ENCODE measurements at regions not wholly inside any gene's neighbourhood (a gene's known extent, or its start where the extent isn't known, plus 50 kb on each side); places are given as distances from the start of the nearest gene placed in this dataset.

GRCh38 chr1:79792219-79792930 lies 785.8 kb upstream of the ADGRL4 start:
- no peak overlapping the region for H2BK12ac ChIP-seq (ENCODE audit: low read depth, low read length)
- H3K18ac ChIP-seq (ENCODE audit: extremely low read depth, low read length) = no peak overlapping the region
- H3K79me2 ChIP-seq (ENCODE audit: control insufficient read depth in 1 of 2, insufficient read depth in 2 of 2, low read length in 2 of 2) = no peaks in the 10 kb centered on the region
- no peak overlapping the region for H3K4me2 ChIP-seq (ENCODE audit: insufficient read depth in 1 of 2, low read depth in 2 of 2, low read length in 2 of 2)
- no peak overlapping the region for H4K8ac ChIP-seq (ENCODE audit: extremely low read depth, insufficient read depth, low read length)
- H3K79me1 ChIP-seq (ENCODE audit: low read depth, low read length) = no peaks in the 10 kb centered on the region
- TF ChIP-seq SIRT6 (IDR thresholded peaks at IDR 0.05; ENCODE audit: low read length) = no peak
- TF ChIP-seq TCF12 (IDR thresholded peaks at IDR 0.05; ENCODE audit: low read depth, low read length) = no peak
- TF ChIP-seq SP1 (IDR thresholded peaks at IDR 0.05; ENCODE audit: low read depth, low read length) = no peak
- TF ChIP-seq GABPA (IDR thresholded peaks at IDR 0.05; ENCODE audit: borderline replicate concordance, insufficient read depth, low read length) = no peak
- no peak for TF ChIP-seq CBX5 (IDR thresholded peaks at IDR 0.05; ENCODE audit: low read depth, low read length)
- TF ChIP-seq TEAD4 (IDR thresholded peaks at IDR 0.05; ENCODE audit: low read depth, low read length) = no peak
- no peak for TF ChIP-seq SIX5 (IDR thresholded peaks at IDR 0.05; ENCODE audit: low read depth, low read length)
- TF ChIP-seq CREB1 (IDR thresholded peaks at IDR 0.05) = no peak
- no peak for TF ChIP-seq SRF (IDR thresholded peaks at IDR 0.05; ENCODE audit: low read depth, low read length)
- TF ChIP-seq CHD1 (IDR thresholded peaks at IDR 0.05; ENCODE audit: low read depth, low read length) = no peak
- H3K27ac ChIP-seq (ENCODE audit: low read depth, low read length) = no peak overlapping the region
- H2BK15ac ChIP-seq (ENCODE audit: low read length) = no peak overlapping the region
- H2AK5ac ChIP-seq (ENCODE audit: low read depth, low read length) = no peak overlapping the region
- no peak overlapping the region for H4K91ac ChIP-seq (replicated peaks; ENCODE audit: insufficient read length, low read length)
- no peak overlapping the region for H2AFZ ChIP-seq (ENCODE audit: low read length)
- ChIA-PET CTCF (ENCODE audit: partially characterized antibody) (interaction anchor here (0.7 kb wide), 1 partner anchor 15 kb away, joined by 3 read pairs; no protein-coding TSS in a partner anchor), POLR2A (ENCODE audit: partially characterized antibody) (interaction anchor here (1.2 kb wide), 1 partner anchor 9 kb away, joined by 3 read pairs; no protein-coding TSS in a partner anchor)
- FAIRE-seq (no peak), DNase-seq (ENCODE audit: low read depth in 1 of 2, low spot score in 2 of 2) (no peak)
- H3K4ac ChIP-seq (replicated peaks; ENCODE audit: insufficient read length, low read depth, low read length) = no peak overlapping the region
- H2BK5ac ChIP-seq (ENCODE audit: low read depth, low read length) = no peak overlapping the region
- no peak overlapping the region for H3K56ac ChIP-seq (replicated peaks; ENCODE audit: insufficient read length, low read depth, low read length)
- H3K23ac ChIP-seq (ENCODE audit: insufficient read length) = no peak overlapping the region
- no peaks in the 10 kb centered on the region for H3K4me1 ChIP-seq (replicated peaks in 1 of 4; ENCODE audit: control insufficient read depth in 3 of 4, insufficient read depth in 4 of 4, low read length in 3 of 4)
- no peak overlapping the region for H4K5ac ChIP-seq (ENCODE audit: insufficient read length, low read depth, low read length)
- peaks cover 0 to 6% of the 10 kb centered on the region in 2 experiments; a peak in 1 of 4 replicates for H3K9me3 ChIP-seq (ENCODE audit: insufficient read depth in 2 of 2, low read depth in 1 of 2, low read length in 1 of 2)
- H3K27me3 ChIP-seq (replicated peaks in 1 of 4; ENCODE audit: control insufficient read depth in 3 of 4, extremely low read depth in 1 of 4, insufficient read depth in 3 of 4, low read length in 3 of 4) = no peaks in the 10 kb centered on the region
- no peak overlapping the region for H2BK20ac ChIP-seq (ENCODE audit: low read length)
- no peak overlapping the region for H3K9ac ChIP-seq (replicated peaks in 1 of 4; ENCODE audit: extremely low read depth in 1 of 4, low read depth in 3 of 4, low read length in 3 of 4)
- no peak overlapping the region for H2BK120ac ChIP-seq (replicated peaks; ENCODE audit: low read depth, low read length)
- H3K23me2 ChIP-seq (ENCODE audit: low read depth, low read length) = no peaks in the 10 kb centered on the region
- H4K20me1 ChIP-seq (replicated peaks in 1 of 2; ENCODE audit: control insufficient read depth in 1 of 2, insufficient read depth in 2 of 2, low read length in 2 of 2) = no peaks in the 10 kb centered on the region
- WGBS, 2 experiments (ENCODE audit: extremely low coverage in 1 of 2, insufficient coverage in 1 of 2, insufficient read length in 1 of 2, insufficient replicate concordance in 2 of 2, low coverage in 1 of 2, low lambda C conversion rate in 2 of 2, missing lambda C conversion rate in 1 of 2) = 63 to 100% methylated on average over 1 to 4 of the region's 4 CpGs
- no peak overlapping the region for H3K14ac ChIP-seq (ENCODE audit: insufficient read length)
- no peaks in the 10 kb centered on the region for H3K36me3 ChIP-seq (ENCODE audit: control insufficient read depth in 2 of 4, insufficient read depth in 4 of 4, low read length in 3 of 4)
- H3K4me3 ChIP-seq (ENCODE audit: extremely low read depth in 1 of 4, insufficient read depth in 2 of 4, low read depth in 3 of 4, low read length in 4 of 4) = no peak overlapping the region

All from H1 (cell line).